Endothelial cell of umbilical vein (primary cell): ENCODE measurements at regions not wholly inside any gene's neighbourhood (a gene's known extent, or its start where the extent isn't known, plus 50 kb on each side); places are given as distances from the start of the nearest gene placed in this dataset.

Source experiments
- BruUV-seq: library from RNA; stranded (reverse); fragments of 400-500 nt; replicated peaks from 2 replicates; lab custom pipeline; 2021; lab: Mats Ljungman, UMichigan
- CTCF ChIA-PET: fragments of 300-600, 350-600 bp; sonication (Branson Sonifier 250); formaldehyde crosslinking; loops from one replicate; lab custom pipeline; 2021; ENCODE audit warnings: antibody characterized with exemption, inconsistent platforms; lab: Charles Lee
- POLR2A ChIA-PET: fragments of 300-600, 350-600 bp; sonication (Branson Sonifier 250); formaldehyde crosslinking; loops from one replicate; lab custom pipeline; 2021; ENCODE audit warnings: antibody characterized with exemption, inconsistent platforms; lab: Charles Lee
- DNase-seq: peaks from one replicate; pipeline ENCODE4 v3.0.0-alpha.2; 2011; ENCODE audit warnings: low read depth, low spot score
- FAIRE-seq: peaks from 2 replicates; lab custom pipeline; 2011; peaks lifted over from hg19 to GRCh38; lab: Jason Lieb, UNC
- H2AFZ ChIP-seq: 2 replicates; pipeline ENCODE4 v1.6.0; 2012; ENCODE audit warnings: low read depth, low read length, control low read depth, inconsistent platforms
- H3K27ac ChIP-seq: 2 replicates; pipeline ENCODE4 v1.5.1; 2011; ENCODE audit warnings: low read depth, mild to moderate bottlenecking, control low read depth, low read length, moderate library complexity; ENCODE audit not compliant: insufficient read depth
- H3K27me3 ChIP-seq, 2 experiments: 2 replicates each; pipeline versions ENCODE4 v1.6.0 to v1.6.1; 2011; ENCODE audit warnings: low read length in 2 of 2, mixed read lengths in 1 of 2; ENCODE audit not compliant: control insufficient read depth in 2 of 2, insufficient read depth in 2 of 2
- H3K36me3 ChIP-seq, 2 experiments: 2 replicates in 1 of 2; 3 replicates in 1 of 2; pipeline ENCODE4 v1.5.1; 2011; ENCODE audit warnings: low read length in 2 of 2, mild to moderate bottlenecking in 1 of 2, moderate library complexity in 1 of 2; ENCODE audit not compliant: control insufficient read depth in 2 of 2, insufficient read depth in 2 of 2; ENCODE audit errors: extremely low read depth in 1 of 2
- H3K4me1 ChIP-seq: 3 replicates; pipeline ENCODE4 v1.5.1; 2011; ENCODE audit warnings: mild to moderate bottlenecking, low read length; ENCODE audit not compliant: control insufficient read depth, insufficient read depth; ENCODE audit errors: extremely low read depth
- H3K4me2 ChIP-seq: 2 replicates; pipeline ENCODE4 v1.6.1; 2011; ENCODE audit warnings: low read length, control low read depth, mixed read lengths; ENCODE audit not compliant: insufficient read depth
- H3K4me3 ChIP-seq, 3 experiments: fragments of 200-600 bp in 1 of 3; sonication (generic), shearing (Covaris generic) in 1 of 3; replicated peaks in 1 of 3; 2 replicates each; pipeline ENCODE4 v1.5.1; 2011 to 2016; ENCODE audit warnings: control low read depth in 3 of 3, low read length in 3 of 3, mild to moderate bottlenecking in 2 of 3, inconsistent platforms in 1 of 3, low read depth in 1 of 3, moderate library complexity in 1 of 3; ENCODE audit not compliant: insufficient read depth in 1 of 3
- H3K79me2 ChIP-seq: 2 replicates; pipeline ENCODE4 v1.6.0; 2012; ENCODE audit warnings: low read length, inconsistent platforms; ENCODE audit not compliant: control insufficient read depth, insufficient read depth
- H3K9ac ChIP-seq: replicated peaks from 2 replicates; pipeline ENCODE3; 2011; ENCODE audit warnings: low read length, control low read depth; ENCODE audit not compliant: insufficient read depth; ENCODE audit errors: extremely low read depth
- H3K9me1 ChIP-seq: replicated peaks from 3 replicates; pipeline ENCODE4 v1.6.0; 2011; ENCODE audit warnings: mild to moderate bottlenecking, low read length; ENCODE audit not compliant: control insufficient read depth, insufficient read depth; ENCODE audit errors: extremely low read depth
- H3K9me3 ChIP-seq: replicated peaks from 2 replicates; pipeline ENCODE4 v1.5.1; 2012; ENCODE audit warnings: low read length, inconsistent platforms; ENCODE audit not compliant: control insufficient read depth, insufficient read depth
- H4K20me1 ChIP-seq: replicated peaks from 2 replicates; pipeline ENCODE3; 2011; ENCODE audit warnings: mild to moderate bottlenecking, low read length; ENCODE audit not compliant: control insufficient read depth, insufficient read depth; ENCODE audit errors: extremely low read depth
- EZH2 ChIP-seq: IDR thresholded peaks from 2 replicates; pipeline ENCODE4 v1.6.1; 2012; ENCODE audit warnings: borderline replicate concordance, low read depth, mild to moderate bottlenecking, moderate library complexity, low read length, inconsistent platforms; ENCODE audit not compliant: severe bottlenecking
- FOS ChIP-seq: IDR thresholded peaks from 2 replicates; pipeline ENCODE4 v1.6.1; 2011; ENCODE audit warnings: mild to moderate bottlenecking, low read length, moderate library complexity, borderline replicate concordance; ENCODE audit not compliant: insufficient read depth
- GATA2 ChIP-seq: IDR thresholded peaks from 2 replicates; pipeline ENCODE4 v1.7.0; 2011; ENCODE audit warnings: low read depth, mild to moderate bottlenecking, moderate library complexity, mixed read lengths, low read length; ENCODE audit not compliant: insufficient read length, insufficient read depth
- JUN ChIP-seq: IDR thresholded peaks from 2 replicates; pipeline ENCODE4 v1.6.1; 2011; ENCODE audit warnings: borderline replicate concordance, low read depth; ENCODE audit not compliant: insufficient read length, insufficient read depth
- MYC ChIP-seq: IDR thresholded peaks from one replicate; pipeline ENCODE4 v1.6.1; 2011; ENCODE audit warnings: mild to moderate bottlenecking, low read depth, low read length
- POLR2A ChIP-seq: IDR thresholded peaks from 2 replicates; pipeline ENCODE4 v1.6.1; 2012; ENCODE audit warnings: low read depth, mild to moderate bottlenecking, control low read depth, low read length
- POLR2AphosphoS5 ChIP-seq: IDR thresholded peaks from 2 replicates; pipeline ENCODE4 v1.6.1; 2012; ENCODE audit warnings: low read depth, mild to moderate bottlenecking, control low read depth, low read length, moderate library complexity; ENCODE audit not compliant: insufficient read depth
- dilution Hi-C: fragments of 300-500 bp; cut with MboI; formaldehyde crosslinking; loops from one replicate; pipeline ENCODE4 v1.15.0; 2019; ENCODE audit warnings: low sequenced_read_pairs; ENCODE audit not compliant: extremely low pct_ligation_motif_present
- intact Hi-C: fragments of 100-400 bp; cut with micrococcal nuclease; formaldehyde crosslinking; loops from one replicate; pipeline ENCODE4 v1.10.0; 2022
- TF ChIP-seq, protein P1 (sequence below): IDR thresholded peaks from 2 replicates; pipeline ENCODE4 v1.6.1; 2011; ENCODE audit not compliant: insufficient read depth, insufficient read length
- TF ChIP-seq, protein P2 (sequence below), 2 donors: IDR thresholded peaks; 1 replicate in 1 of 2; 2 replicates in 1 of 2; pipeline ENCODE4 v1.5.1; 2011; ENCODE audit warnings: low read length in 2 of 2, mild to moderate bottlenecking in 2 of 2, moderate library complexity in 2 of 2, control low read depth in 1 of 2, inconsistent platforms in 1 of 2, low read depth in 1 of 2; ENCODE audit not compliant: insufficient read depth in 1 of 2; ENCODE audit errors: extremely low read depth in 1 of 2

DNA sequence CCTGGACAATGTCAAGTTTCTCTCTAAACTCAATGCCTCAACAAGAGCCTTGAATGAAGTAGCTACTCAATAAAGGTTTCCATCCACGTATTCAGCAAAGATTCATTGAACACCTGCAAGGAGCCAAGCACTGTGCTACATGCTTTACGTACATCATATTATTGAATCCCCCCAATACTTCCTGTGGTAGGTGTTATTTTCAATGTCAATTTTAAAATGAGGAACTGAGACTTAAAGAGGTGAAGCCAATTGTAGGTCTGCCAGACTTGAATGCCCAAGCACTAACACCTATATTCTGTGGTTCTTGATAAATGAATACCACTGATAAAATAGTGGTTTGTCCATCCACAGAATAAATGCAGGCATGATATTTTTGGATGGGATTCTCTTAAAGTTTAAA is 162.3 kb downstream of the DRD1 start:
- TF ChIP-seq, protein P1, sequence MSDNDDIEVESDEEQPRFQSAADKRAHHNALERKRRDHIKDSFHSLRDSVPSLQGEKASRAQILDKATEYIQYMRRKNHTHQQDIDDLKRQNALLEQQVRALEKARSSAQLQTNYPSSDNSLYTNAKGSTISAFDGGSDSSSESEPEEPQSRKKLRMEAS = no peak
- no peak for TF ChIP-seq JUN
- TF ChIP-seq POLR2A = no peak
- TF ChIP-seq, protein P2, sequence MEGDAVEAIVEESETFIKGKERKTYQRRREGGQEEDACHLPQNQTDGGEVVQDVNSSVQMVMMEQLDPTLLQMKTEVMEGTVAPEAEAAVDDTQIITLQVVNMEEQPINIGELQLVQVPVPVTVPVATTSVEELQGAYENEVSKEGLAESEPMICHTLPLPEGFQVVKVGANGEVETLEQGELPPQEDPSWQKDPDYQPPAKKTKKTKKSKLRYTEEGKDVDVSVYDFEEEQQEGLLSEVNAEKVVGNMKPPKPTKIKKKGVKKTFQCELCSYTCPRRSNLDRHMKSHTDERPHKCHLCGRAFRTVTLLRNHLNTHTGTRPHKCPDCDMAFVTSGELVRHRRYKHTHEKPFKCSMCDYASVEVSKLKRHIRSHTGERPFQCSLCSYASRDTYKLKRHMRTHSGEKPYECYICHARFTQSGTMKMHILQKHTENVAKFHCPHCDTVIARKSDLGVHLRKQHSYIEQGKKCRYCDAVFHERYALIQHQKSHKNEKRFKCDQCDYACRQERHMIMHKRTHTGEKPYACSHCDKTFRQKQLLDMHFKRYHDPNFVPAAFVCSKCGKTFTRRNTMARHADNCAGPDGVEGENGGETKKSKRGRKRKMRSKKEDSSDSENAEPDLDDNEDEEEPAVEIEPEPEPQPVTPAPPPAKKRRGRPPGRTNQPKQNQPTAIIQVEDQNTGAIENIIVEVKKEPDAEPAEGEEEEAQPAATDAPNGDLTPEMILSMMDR (IDR thresholded peaks at IDR 0.05; ENCODE audit: extremely low read depth in 1 of 2, insufficient read depth in 1 of 2, low read depth in 1 of 2, low read length in 2 of 2) = no peak
- TF ChIP-seq POLR2AphosphoS5 = no peak
- no peak for TF ChIP-seq GATA2
- no peak for TF ChIP-seq FOS
- TF ChIP-seq MYC = no peak
- TF ChIP-seq EZH2 = no peak
- dilution Hi-C loops = no loop called here

More for the DNA sequence above, 162.3 kb downstream of the DRD1 start:
- no peak overlapping the region for H2AFZ ChIP-seq
- no peak for FAIRE-seq
- no peaks in the 10 kb centered on the region for H3K4me1 ChIP-seq
- H3K9ac ChIP-seq = no peak overlapping the region
- no peak overlapping the region for H3K27ac ChIP-seq
- H3K79me2 ChIP-seq = no peaks in the 10 kb centered on the region
- ChIA-PET POLR2A (no interaction called here), CTCF (no interaction called here)
- no peak overlapping the region for H3K4me2 ChIP-seq
- H3K27me3 ChIP-seq = no peaks in the 10 kb centered on the region
- DNase-seq = no peak
- no peaks in the 10 kb centered on the region for H3K36me3 ChIP-seq
- H4K20me1 ChIP-seq = no peaks in the 10 kb centered on the region
- no TSS peak for BruUV-seq
- intact Hi-C loops = no loop called here
- no peak overlapping the region for H3K4me3 ChIP-seq
- no peaks in the 10 kb centered on the region for H3K9me1 ChIP-seq
- peaks cover 6% of the 10 kb centered on the region for H3K9me3 ChIP-seq
